ENCODE measurements at regions not wholly inside any gene's neighbourhood (a gene's known extent, or its start where the extent isn't known, plus 50 kb on each side); places are given as distances from the start of the nearest gene placed in this dataset.

- no peak for DNase-seq (ENCODE audit: low read depth)
Observed at GRCh38 chr1:112219267-112219666, 176.7 kb upstream of the CTTNBP2NL start.

DNA sequence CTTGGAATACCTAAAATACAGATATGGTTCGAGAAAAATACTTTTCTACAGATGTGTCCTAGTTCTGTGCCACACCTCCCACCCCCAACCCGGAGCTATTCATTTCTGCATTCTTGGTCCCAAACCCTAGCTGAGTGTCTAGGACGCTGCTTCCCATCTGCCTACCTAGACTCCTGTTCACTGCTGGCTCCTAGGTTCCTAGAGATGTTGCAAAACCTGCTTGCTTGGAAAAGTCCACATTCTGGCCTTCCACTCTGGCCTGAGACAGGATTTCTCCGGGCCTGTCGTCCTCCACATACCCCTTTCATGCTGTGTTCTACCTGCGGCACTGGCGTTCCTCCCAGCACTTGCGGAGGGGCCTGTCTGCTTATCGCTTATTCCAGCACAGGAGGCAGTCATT is 165.8 kb upstream of the CTTNBP2NL start:
- no peak for DNase-seq (ENCODE audit: low read depth)

DNA sequence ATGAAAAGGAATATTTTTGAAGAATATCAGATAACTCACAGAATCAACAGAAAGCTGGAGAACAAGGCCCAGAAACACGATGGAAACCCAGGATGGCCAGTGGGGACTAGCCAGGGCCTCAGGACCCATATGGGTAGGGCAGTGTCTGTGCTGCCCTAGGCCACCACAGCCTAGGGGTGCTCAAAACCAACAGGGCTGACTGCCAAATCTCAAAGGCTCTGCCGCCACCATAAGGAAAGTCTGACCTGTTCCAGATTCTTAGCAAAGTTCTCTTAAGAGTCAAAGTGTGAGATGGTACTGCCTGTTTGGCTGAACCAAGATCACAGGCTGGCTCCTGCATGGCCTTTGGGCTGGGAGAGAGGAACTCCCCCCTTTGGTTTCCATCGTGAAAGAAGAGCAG is 164.7 kb upstream of the CTTNBP2NL start:
- DNase-seq (ENCODE audit: low read depth), result no peak

DNA sequence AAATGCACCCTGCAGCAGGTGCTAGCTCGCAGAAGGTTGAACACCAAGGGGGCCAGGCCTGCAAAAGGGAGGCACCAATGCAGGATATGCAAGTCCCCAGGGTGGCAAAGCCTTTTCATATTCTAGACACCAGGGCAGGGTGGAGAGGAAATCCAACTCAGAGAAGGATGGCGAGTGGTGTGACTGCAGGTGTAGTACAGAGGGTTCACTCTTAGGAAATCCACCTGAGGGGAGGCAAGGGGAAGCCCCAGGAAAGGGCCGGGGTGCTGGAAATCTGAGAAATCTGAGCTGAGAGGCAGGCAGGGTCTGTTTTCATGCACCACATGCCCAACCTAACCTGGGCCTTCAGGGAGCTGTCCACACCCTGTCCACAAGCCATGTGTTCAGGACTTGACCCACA is 163.2 kb upstream of the CTTNBP2NL start:
- no peak for DNase-seq (ENCODE audit: low read depth)

DNA sequence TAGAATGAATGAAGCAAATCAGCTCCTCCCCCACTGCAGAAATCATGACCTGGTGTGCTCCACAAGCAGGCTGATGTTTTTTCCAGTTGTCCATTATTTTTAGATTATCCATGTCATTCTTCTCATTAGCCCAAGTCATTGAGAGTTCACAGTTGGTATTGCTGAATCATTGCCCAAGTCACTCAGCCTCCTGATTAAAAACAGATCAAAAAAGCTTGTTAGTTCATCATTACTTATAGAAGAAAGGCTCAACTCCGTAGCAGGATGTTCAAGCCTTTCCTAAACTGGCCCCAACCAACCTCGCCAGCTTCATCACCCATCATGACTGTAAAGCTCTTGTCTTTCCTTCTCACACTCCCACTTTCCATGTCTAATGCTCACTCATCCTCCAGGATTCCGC is 161.3 kb upstream of the CTTNBP2NL start:
- no peak for DNase-seq (ENCODE audit: low read depth)

DNA sequence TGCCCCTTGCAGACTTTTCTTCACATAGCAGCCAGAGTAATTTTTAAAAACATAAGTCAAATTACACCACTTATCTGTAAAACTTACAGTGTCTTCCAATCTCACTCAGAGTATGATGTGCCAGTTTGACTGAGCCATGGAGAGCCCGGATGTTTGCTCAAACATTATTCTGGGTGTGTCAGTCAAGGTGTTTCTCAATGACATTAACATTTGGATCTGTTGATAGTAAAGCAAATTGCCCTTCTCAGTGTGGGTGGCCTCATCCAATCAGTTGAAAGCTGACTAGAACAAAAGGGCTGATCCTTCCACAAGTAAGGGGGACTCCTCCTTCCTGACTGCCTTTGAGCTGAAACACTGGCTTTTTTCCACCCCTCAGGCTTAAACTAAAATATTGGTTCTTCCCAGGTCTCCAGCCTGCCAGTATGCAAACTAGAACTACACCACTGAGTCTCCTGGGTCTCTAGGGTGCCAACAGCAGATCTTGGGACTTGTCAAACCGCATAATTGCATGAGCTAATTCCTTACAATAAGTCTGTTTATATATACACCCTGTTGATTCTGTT is 157.9 kb upstream of the CTTNBP2NL start:
- DNase-seq (ENCODE audit: low read depth), result no peak

DNA sequence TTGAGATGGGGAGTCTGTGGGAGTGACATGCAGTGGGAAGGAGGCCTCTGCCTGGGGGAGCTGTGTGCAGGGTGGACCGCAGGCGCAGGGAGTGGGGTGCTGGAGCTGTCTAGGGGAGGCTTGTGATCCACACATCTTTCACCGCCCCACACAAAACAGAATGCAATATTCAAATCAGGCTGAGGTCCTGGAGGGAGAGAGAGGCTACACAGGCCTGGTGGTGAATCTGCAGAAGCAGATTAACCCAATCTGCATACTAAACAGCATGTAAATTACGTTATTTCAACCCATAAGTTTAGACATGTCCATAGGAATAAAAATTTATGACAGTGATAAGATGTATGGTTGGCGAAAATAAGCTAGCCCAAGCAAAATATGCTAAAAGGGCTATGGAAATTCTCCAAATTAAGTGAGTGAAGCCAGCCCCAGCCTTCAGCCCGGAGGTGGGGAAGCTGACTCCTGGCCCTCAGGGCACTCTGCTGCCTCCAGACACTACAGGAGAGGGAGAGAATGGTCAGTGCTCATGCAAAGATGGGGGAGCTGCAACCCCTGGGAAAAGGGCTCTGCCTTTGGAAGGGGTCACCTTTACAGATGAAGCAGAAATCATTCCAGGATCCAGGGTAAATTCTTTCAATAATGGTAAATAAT is 156.2 kb upstream of the CTTNBP2NL start:
- DNase-seq (ENCODE audit: low read depth), result no peak

GRCh38 chr1:112242470-112242869 is 153.5 kb upstream of the CTTNBP2NL start:
- no peak for DNase-seq (ENCODE audit: low read depth)

DNA sequence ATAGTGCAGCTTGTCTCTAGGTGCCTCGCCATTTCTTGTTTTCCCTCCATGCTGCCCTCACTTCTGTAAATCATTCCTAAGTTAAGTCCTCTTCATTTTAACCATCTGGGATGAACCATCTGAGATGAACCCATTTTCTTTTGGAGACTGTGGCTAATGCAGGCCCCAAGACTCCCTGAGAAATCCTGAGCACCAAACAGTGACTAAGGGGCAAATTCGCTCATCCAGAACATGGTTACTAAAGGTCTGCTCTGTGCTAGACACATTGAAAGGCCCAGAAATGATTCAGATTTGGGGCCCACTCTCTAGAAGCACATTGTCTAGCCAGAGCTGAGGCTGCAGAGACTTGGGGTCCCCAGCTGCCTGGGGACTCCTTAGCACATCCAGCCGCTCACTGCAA is 151.9 kb upstream of the CTTNBP2NL start:
- no peak for DNase-seq (ENCODE audit: low read depth)

GRCh38 chr1:112245114-112245513 is 150.9 kb upstream of the CTTNBP2NL start:
- no peak for DNase-seq (ENCODE audit: low read depth)

- no peak for DNase-seq (ENCODE audit: low read depth)
Observed at GRCh38 chr1:112247036-112247597, 148.9 kb upstream of the CTTNBP2NL start.

GRCh38 chr1:112247961-112248360 is 148.1 kb upstream of the CTTNBP2NL start:
- DNase-seq (ENCODE audit: low read depth), result no peak

- peak; percentile 18 for DNase-seq (ENCODE audit: low read depth)
Observed at GRCh38 chr1:112250892-112251291, 145.1 kb upstream of the CTTNBP2NL start.

DNA sequence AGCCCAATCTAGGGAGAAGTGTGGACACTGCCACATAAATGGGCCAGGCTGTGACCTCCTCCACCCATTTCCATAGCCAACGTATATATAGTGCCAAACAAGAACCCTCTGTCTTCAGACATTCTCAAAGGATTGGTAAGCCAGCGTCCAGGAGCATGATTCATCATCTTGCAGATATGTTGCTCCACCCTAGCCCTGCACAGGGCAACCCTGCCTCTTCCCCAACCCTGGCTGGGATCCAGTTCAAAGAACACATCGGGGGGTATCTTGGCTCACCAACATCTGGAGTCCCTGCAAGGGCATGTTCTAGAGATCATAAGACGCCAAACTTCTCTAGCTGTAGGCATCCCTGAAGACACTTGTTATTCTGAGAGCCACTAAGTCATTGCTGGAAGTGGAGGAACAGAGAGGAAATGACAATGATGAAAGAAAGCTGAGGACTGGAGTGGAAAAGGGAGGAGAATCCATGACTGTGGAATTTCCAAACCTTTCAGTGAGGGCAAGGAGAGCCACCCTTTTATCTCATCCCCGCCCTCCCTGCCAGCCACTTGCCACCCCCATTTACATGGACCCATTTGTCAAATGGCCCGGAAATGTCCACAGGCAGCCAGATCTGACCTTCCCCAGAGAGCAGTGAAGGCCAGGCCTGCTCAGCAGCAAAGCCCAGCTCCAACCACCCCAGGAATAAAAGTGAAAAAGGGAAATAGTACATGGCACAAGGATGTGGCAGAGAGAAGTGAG is 144.1 kb upstream of the CTTNBP2NL start:
- peak; percentile 73 for DNase-seq (ENCODE audit: low read depth)

GRCh38 chr1:112253366-112253765 is 142.6 kb upstream of the CTTNBP2NL start:
- no peak for DNase-seq (ENCODE audit: low read depth)

DNA sequence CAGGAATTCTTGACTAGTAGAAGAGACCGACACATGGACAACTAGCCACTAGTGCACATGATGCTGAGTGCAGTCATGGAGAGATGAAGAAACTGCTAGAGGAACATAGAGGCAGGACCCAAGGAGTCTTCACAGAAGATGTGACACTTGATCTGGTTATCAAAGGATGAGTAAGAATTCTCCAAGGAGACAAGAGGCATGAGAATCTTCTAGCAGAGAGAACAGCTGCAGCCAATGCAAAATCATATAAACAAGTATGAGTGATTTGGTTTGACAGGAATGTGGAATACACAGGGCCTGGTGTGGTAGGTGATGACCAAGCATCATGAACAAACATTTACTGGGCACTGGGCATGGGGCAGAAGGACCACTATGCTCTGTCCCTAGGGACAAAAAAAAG is 140.9 kb upstream of the CTTNBP2NL start:
- DNase-seq (ENCODE audit: low read depth), result peak; percentile 63

GRCh38 chr1:112256411-112256810 is 139.6 kb upstream of the CTTNBP2NL start:
- peak; percentile 28 for DNase-seq (ENCODE audit: low read depth)

DNA sequence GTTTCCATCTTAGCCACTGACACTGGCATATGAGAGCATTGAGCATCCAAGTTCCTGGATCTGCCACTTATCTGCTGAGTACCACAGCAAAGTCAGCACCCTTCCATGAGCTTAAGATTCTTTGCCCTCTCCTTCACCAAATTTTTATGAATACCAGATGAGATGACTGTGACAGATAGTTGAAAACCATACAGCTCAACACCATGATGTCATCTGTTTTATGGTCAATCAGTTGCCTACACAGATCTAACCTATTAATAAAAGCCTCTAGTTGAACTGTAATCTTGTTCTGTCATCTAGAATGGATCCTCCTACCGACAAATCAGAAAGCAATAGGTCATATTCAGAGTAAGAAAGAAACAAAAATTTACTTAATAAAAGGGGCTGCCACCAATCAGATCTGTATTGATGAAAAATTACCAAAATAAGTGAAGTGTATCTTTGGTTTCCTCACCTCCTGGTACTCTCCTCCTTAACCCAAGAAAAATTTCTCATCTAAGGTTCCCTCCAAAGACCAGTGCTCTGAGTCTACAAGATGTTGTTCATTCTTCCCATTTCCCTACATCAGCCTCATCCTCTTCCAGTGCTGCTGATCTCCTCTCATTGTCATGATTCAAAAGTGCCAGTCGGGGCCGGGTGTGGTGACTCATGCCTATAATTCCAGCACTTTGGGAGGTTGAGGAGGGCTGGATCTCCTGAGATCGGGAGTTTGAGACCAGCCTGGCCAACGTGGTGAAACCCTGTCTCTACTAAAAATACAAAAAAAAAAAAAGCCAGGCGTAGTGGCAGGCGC is 138.8 kb upstream of the CTTNBP2NL start:
- no peak for DNase-seq (ENCODE audit: low read depth)

DNA sequence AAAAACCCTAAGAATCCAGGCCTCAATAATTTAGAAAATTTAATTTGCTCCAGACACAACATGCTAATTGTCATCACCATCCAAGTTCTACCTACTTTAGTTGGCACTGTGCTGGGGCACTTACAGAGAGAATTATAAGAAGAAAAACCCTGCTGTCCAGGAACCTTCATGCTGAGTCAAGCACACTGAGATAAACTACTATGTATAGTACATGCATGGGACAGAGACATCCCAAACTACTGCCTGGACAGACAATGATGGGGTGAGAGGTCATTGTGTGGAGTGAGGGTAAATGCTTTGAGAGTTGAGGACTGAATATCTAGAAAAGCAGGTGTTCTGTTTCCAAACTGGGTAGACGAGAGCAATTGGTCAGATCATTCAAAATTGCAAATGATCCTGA is 135.3 kb upstream of the CTTNBP2NL start:
- DNase-seq (ENCODE audit: low read depth), result no peak

DNA sequence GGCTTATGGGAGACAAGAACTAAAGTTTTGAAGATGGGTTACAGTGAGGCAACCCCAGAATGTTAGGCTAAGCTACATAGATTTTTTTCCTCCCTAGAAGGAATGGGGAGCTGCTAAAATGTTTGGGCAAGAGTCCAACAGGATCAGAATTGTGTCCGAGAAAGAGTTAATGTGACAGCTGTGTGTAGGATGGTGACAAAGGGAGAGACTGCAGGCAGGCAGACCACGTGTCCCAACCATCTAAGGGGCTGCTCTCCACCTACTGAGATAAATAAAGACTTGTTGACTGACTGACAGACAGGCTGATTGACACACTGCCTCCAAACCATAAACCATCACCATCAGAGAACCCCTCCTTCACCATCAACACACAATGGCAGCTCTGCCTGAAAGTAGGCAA is 133.7 kb upstream of the CTTNBP2NL start:
- DNase-seq (ENCODE audit: low read depth), result no peak

GRCh38 chr1:112263042-112263441 is 133.0 kb upstream of the CTTNBP2NL start:
- DNase-seq (ENCODE audit: low read depth), result no peak

DNA sequence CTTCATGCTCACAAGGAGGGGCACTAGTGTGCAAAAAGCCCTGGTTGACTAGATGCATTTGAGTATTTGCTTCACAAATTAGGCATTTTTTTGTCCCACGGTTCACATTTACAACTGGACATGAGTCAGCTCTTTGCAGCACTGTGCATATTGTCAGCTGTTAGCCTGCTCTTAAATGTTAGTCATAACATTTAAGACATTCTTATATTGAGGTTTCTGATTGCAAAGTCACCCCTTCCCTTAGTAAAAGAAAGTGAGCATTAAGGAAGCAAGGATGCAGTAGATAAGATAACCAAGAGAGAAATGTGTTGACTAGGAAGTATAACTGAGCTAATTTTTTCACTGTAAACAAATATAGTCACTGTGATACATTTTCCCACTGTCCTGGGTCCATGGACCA is 132.6 kb upstream of the CTTNBP2NL start:
- DNase-seq (ENCODE audit: low read depth), result peak; percentile 52
